ENCODE measurements at regions not wholly inside any gene's neighbourhood (a gene's known extent, or its start where the extent isn't known, plus 50 kb on each side); places are given as distances from the start of the nearest gene placed in this dataset.

GRCh38 chr13:37383856-37384370, 214.7 kb downstream of the POSTN start:
- TF ChIP-seq CTCF (IDR thresholded peaks at IDR 0.05): no peak
- TF ChIP-seq POLR2A (IDR thresholded peaks at IDR 0.05): no peak
- no peak for TF ChIP-seq POLR2AphosphoS5 (IDR thresholded peaks at IDR 0.05)
- no peak for TF ChIP-seq EP300 (IDR thresholded peaks at IDR 0.05)

Measured in sigmoid colon (tissue), 4 donors.